Right cardiac atrium (tissue), 5 donors: ENCODE measurements at regions not wholly inside any gene's neighbourhood (a gene's known extent, or its start where the extent isn't known, plus 50 kb on each side); places are given as distances from the start of the nearest gene placed in this dataset.

Experiments
- ATAC-seq, 2 donors: fragments of 200-7000 bp; cut with Tn5 transposase; one replicate each; pipeline versions ENCODE4 v1.8.0 to v1.9.1; 2020; ENCODE audit warnings: moderate library complexity in 2 of 2, mild to moderate bottlenecking in 1 of 2
- DNase-seq, 3 donors: peaks; one replicate each; pipeline ENCODE4 v3.0.0-alpha.2; 2020
- H3K27ac ChIP-seq: one replicate; pipeline ENCODE4 v1.5.1; 2013; ENCODE audit warnings: mild to moderate bottlenecking, low read length, control low read depth, moderate library complexity
- H3K27me3 ChIP-seq: one replicate; pipeline ENCODE4 v1.6.1; 2013; ENCODE audit not compliant: control insufficient read depth, insufficient read depth
- H3K4me1 ChIP-seq: one replicate; pipeline ENCODE4 v1.6.1; 2013; ENCODE audit warnings: low read length; ENCODE audit not compliant: control insufficient read depth, insufficient read depth
- H3K4me3 ChIP-seq: one replicate; pipeline ENCODE4 v1.5.1; 2013; ENCODE audit warnings: low read length, control low read depth
- H3K9me3 ChIP-seq: one replicate; pipeline ENCODE4 v1.6.1; 2013; ENCODE audit warnings: low read length; ENCODE audit not compliant: control insufficient read depth
- whole genome bisulfite sequencing: extraction: QIAGEN DNeasy Blood & Tissue Kit; methylation state at CpG from one replicate; pipeline ENCODE4 v1.1.7; 2013; 5-methylcytosine and 5-hydroxymethylcytosine counted together
- intact Hi-C, 4 donors: fragments of 100-400 bp; cut with DNase I; formaldehyde crosslinking; loops; one replicate each; pipeline versions ENCODE4 v1.11.0 to v1.14.0; 2022 to 2023
- donor health status: healthy with polysubstance abuse.
- donor health status: DM: no; HTN: yes; CAD: no.
- donor health status: DM: no; HTN: no; CAD: no.
- donor health status: DM: no; HTN: yes; CAD: no; lungs with severe emphysema.
- donor health status: DM: yes; HTN: yes; CAD: no.

DNA sequence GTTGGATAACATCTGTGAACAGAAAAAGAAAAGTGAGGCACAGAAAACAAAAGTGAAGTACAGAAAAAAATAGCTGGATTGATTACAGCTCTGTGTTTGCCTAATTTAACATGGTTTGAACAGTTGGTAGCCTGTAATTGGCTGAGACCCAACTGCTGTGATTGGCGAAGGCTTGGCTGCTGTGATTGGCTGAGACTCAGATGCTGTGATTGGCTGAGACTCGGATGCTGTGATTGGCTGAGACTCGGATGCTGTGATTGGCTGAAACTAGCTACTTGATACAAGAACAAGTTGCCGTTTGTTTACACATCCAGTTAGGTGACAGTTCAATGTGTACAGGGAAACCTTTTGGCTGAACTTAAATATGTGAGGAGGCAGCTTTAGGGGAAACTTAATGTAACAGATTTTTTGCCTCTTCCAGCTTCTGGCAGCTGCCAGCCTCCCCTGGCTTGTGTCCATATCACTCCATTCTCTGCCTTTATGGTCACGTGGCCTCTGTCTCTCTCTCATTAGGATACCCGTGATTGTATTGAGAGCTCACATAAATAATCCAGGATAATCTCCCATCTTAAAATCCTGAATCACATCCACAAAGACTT, 223.4 kb upstream of the FOXA2 start:
- H3K27me3 ChIP-seq = no peaks in the 10 kb centered on the region
- intact Hi-C loops = loop anchor here in 1 of 4 donors (10.0 kb wide), 1 partner anchor 237 kb away; the partner anchor contains the start of gene THBD
- H3K4me1 ChIP-seq = peaks cover 2% of the 10 kb centered on the region
- ATAC-seq = peak in 1 of 2 donors; percentile 15
- peak in 2 of 3 donors; percentile 17 to 60 for DNase-seq
- no peaks in the 10 kb centered on the region for H3K9me3 ChIP-seq
- H3K27ac ChIP-seq = no peak overlapping the region
- WGBS = 61% methylated on average over 6 of the region's 6 CpGs
- no peak overlapping the region for H3K4me3 ChIP-seq

DNA sequence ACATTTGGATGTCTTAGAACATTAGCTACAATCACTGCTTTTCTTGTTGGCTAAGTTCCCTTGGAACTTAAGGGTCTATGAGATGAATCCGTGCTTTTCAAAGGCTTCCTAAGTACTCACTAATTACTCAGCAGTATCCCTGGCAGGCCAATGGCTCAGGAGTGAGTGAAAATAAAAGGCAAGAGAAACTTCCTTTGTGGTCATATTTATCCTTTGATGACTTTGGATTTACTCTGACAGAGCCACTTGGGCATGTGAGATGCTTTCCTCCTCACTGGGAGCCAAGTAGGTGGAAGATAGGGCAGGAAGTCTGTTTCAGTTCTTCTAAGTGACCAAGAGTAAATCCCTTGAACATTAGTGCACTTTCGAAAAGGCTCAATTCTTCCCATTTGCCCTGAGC, 224.3 kb upstream of the FOXA2 start:
- DNase-seq = no peak
- no peak overlapping the region for H3K27ac ChIP-seq
- intact Hi-C loops = loop anchor here in 1 of 4 donors (10.0 kb wide), 1 partner anchor 236 kb away; the partner anchor contains the start of gene THBD
- no peaks in the 10 kb centered on the region for H3K9me3 ChIP-seq
- 75% methylated on average over 2 of the region's 2 CpGs for whole genome bisulfite sequencing
- peaks cover 2% of the 10 kb centered on the region for H3K4me1 ChIP-seq
- H3K27me3 ChIP-seq = no peaks in the 10 kb centered on the region
- H3K4me3 ChIP-seq = no peak overlapping the region
- ATAC-seq = no peak

DNA sequence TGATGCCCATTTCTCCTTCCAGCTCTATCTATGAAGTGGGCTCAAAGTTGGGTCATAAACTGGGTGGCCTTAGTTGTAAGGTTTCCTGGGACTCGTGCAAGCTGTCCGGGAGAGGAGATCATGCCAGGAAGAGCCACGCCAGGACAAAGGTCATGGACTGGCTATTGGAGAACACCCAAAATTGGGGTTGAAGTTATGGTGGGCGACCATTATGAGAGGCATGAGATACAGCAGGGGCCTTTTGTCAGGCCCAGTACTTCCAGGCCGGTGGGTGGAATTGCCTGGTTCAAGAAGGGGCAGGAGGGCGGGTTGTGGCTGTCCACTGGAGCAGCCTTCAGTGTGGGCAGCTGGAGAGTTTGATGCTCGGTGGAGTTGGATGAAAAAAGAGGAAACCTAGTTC, 225.1 kb upstream of the SSTR4 start:
- no peak for DNase-seq
- H3K27me3 ChIP-seq = no peaks in the 10 kb centered on the region
- H3K9me3 ChIP-seq = no peaks in the 10 kb centered on the region
- no peak for ATAC-seq
- peaks cover 2% of the 10 kb centered on the region for H3K4me1 ChIP-seq
- no peak overlapping the region for H3K27ac ChIP-seq
- H3K4me3 ChIP-seq = no peak overlapping the region
- WGBS = 87% methylated on average over 7 of the region's 7 CpGs
- intact Hi-C loops = no loop called here

DNA sequence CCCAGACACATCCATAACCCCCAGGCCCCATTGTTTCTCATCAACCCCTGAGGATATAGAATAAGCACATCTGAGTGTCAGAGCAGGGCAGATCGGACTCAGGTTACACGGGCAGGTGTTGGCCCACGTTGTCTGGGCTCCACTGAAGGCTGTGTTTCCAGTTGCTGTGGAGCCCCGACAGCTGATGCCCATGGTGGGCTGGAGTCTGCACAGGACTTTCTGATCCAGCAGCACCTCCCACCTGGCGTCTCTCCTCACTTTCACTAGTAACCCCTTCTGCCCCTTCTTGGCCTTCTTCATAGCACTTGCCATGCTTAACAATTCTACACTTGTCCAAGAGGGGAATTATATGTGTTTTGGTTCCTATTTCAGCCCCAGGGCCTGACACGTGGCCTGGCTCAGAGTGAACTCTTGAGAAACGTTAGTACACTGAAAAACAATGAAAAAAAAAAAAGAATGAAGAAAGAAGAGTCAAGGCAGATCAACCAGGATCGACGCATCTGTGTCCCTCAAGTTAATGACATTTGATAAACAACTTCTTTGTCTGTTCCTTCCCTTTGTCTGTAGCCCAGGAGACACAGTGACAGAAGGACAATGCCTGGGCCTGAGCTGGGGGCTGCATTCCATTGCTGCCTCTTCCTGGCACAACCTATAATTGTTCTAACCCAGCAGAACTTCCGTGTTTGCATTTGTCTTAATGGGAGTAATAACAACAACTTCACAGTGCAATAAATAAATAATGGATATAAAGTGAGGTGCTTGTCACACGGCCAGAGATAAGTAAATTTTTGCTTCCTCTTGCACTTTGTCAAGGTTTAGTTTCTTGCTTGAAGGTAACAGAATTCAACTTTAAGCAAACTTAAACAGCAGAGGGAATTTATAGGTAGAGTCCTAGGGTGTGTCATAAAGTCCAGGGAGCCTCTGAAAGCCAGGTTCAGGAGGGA, 224.2 kb upstream of the SSTR4 start:
- Histone ChIP-seq H3K4me3 (no peak overlapping the region), H3K27me3 (no peaks in the 10 kb centered on the region), H3K9me3 (no peaks in the 10 kb centered on the region), H3K27ac (no peak overlapping the region), H3K4me1 (peaks cover 1% of the 10 kb centered on the region)
- no peak for DNase-seq
- ATAC-seq = no peak
- 79% methylated on average over 11 of the region's 11 CpGs for WGBS
- intact Hi-C loops = no loop called here

DNA sequence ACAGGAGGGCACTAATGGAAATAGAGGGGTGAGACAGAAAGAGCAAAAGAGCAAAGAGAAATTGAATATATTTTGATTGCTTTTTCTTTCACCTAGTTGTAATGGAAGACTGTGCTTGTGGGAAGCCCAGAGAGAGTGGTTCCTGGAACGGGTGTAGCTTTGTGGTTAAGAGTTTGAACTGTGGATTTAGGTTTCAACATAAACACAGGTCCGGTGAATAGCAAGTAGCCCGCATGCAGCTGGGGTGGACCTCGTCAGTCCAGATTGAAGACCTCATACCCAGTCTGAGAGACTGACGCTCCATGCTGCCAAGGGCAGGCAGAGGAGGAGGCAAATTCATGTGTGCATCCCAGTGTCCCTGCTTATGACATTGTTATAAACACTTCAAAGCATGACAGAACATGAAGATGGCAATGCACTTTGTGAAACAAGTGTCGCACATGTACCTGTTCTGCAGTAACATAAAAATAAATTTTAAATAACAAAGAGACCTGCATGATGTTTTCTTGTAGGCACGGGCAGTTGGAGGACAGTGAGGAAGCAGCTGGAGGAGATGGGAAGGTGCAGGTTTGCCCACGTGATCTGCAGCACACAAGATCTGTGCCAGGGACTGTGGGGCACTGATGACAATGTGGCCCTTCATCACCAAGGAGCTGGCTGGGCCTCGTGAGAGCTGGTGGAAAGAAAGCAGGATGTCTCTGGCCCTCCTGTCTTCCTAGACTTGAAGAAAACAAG, 220.5 kb upstream of the SSTR4 start:
- no peak overlapping the region for H3K27ac ChIP-seq
- ATAC-seq = no peak
- no peaks in the 10 kb centered on the region for H3K9me3 ChIP-seq
- no peak for DNase-seq
- WGBS = 78% methylated on average over 9 of the region's 9 CpGs
- intact Hi-C loops = no loop called here
- no peak overlapping the region for H3K4me3 ChIP-seq
- H3K4me1 ChIP-seq = no peaks in the 10 kb centered on the region
- no peaks in the 10 kb centered on the region for H3K27me3 ChIP-seq

DNA sequence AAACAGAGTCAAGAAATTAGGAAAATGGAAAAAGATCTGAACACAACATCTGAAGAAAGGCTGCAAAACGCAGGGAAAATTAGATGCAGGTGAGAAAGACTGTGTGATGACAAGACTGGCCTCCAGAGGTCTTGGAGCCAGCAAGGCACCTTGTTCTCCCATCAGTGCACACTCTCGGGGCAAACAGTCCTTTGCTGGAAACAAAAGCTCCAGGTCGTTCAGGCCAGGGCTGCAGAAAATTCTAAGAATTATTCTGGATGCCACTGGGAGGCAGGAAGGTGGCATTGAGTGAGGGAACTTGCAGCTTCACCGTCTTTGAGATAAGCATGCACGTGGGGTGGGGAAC, 219.9 kb upstream of the SSTR4 start:
- intact Hi-C loops = no loop called here
- ATAC-seq = no peak
- WGBS = 59% methylated on average over 5 of the region's 5 CpGs
- Histone ChIP-seq H3K9me3 (no peaks in the 10 kb centered on the region), H3K4me3 (no peak overlapping the region), H3K4me1 (no peaks in the 10 kb centered on the region), H3K27me3 (no peaks in the 10 kb centered on the region), H3K27ac (no peak overlapping the region)
- DNase-seq = no peak

DNA sequence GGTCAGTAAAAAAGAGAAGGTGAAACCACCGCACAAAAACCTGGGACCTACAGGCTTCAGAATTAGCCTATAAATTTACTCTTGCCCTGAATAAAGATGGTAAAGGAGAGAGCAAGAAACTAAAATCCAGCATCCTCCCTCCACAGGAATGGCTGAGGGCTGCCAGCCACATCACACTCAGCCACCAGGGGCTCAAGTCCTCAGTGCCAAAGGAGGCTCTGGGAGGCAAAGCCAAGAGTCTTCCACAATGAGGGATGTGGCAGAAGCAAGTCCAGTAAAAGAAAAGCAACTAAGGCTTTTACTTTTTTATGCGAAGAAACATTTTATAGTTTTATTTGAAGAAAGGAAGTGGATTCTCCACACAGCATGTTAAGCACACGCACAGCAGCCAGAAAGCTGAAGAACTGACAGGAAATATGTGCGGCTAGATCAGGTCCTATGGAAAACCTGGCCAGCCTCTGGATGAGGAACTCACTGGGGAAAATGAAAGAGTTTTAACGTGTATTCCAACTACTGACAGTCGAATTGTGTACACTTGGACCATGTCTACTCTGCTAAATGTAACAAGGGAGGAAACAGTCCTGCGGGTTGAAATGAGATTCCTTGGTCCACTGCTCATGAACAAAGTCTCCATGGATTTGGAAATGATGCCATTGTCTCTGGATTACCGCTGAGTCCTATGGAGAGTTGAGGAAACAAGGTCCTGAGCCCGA, 219.4 kb upstream of the SSTR4 start:
- intact Hi-C loops = no loop called here
- H3K4me3 ChIP-seq = no peak overlapping the region
- no peaks in the 10 kb centered on the region for H3K4me1 ChIP-seq
- 47% methylated on average over 9 of the region's 9 CpGs for WGBS
- ATAC-seq (peak in 1 of 2 donors; percentile 62), DNase-seq (no peak)
- H3K27me3 ChIP-seq = no peaks in the 10 kb centered on the region
- no peak overlapping the region for H3K27ac ChIP-seq
- H3K9me3 ChIP-seq = no peaks in the 10 kb centered on the region

DNA sequence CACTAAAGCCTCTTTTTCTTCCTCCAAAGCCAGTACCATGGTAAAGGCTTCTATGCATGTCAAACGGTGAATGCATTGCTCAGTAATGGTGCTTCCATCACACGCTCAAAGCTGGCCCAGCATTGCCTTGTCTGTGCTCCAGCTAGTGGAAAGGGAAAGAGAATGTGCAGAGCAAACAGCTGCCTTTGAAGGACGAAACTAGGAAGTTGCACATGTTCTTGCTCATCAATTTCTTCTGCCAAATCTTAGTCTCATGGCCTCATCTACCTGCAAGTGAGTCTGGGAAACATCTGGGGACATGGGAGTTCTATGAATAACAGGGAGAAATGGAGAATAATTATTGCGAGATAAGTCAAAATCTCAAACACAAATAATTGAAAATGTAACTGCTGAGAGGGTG, 216.5 kb upstream of the SSTR4 start:
- Histone ChIP-seq H3K4me3 (no peak overlapping the region), H3K27ac (no peak overlapping the region), H3K9me3 (no peaks in the 10 kb centered on the region), H3K4me1 (no peaks in the 10 kb centered on the region), H3K27me3 (no peaks in the 10 kb centered on the region)
- DNase-seq (no peak), ATAC-seq (no peak)
- intact Hi-C loops = no loop called here
- WGBS = 92% methylated on average over 4 of the region's 4 CpGs

DNA sequence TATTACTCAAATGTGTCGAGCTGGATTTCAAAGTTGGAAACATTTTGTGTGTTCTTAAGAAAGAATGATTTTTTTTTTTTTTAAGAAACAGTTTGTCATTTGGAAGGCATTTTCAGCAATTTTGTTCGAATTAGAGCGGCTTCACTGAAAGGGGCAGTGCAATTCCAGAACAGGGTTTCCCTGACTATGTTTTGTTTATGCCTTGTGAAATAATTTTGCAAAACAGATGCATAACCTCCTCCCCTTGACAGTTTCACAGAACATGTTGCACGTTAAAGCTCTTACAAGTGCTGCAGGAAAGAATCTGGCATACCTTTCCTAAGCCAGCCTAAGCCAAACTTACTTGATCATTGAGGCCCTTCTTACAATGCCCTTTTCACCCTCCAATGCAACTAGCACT, 216.0 kb upstream of the SSTR4 start:
- no peaks in the 10 kb centered on the region for H3K9me3 ChIP-seq
- 87% methylated on average over 4 of the region's 4 CpGs for WGBS
- no peak overlapping the region for H3K4me3 ChIP-seq
- intact Hi-C loops = no loop called here
- no peak for DNase-seq
- no peak overlapping the region for H3K27ac ChIP-seq
- no peak for ATAC-seq
- H3K27me3 ChIP-seq = no peaks in the 10 kb centered on the region
- H3K4me1 ChIP-seq = no peaks in the 10 kb centered on the region

DNA sequence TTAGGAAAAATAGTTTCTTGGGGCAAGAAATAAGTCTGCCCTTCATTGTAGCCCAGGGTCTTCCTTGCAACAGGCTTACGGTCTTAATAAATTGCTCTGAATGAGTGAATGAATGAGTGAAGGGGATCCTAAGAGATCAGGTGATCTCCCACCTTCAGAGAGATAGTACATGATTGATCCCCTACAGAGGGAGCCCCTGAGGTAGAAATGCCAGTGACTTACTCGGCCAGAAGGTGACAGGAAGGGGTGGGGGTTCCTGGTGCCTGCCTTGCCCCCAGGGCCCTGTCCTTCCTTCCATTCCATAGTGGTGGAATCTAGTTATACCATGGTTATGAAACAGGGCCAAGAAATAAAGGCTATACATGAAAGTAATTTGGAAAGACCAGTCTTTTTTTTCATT, 215.3 kb upstream of the SSTR4 start:
- DNase-seq (no peak), ATAC-seq (no peak)
- H3K27me3 ChIP-seq = no peaks in the 10 kb centered on the region
- no peak overlapping the region for H3K4me3 ChIP-seq
- intact Hi-C loops = no loop called here
- no peaks in the 10 kb centered on the region for H3K9me3 ChIP-seq
- no peaks in the 10 kb centered on the region for H3K4me1 ChIP-seq
- H3K27ac ChIP-seq = no peak overlapping the region
- 72% methylated on average over 2 of the region's 2 CpGs for WGBS
